A549 (cell line): ENCODE measurements at regions not wholly inside any gene's neighbourhood (a gene's known extent, or its start where the extent isn't known, plus 50 kb on each side); places are given as distances from the start of the nearest gene placed in this dataset.

ENCODE experiments used
- CHD4 ChIP-seq: fragments of 200-600 bp; sonication (generic); IDR thresholded peaks from 2 replicates; pipeline ENCODE4 v1.6.1; 2016; ENCODE audit warnings: antibody characterized with exemption, mild to moderate bottlenecking, borderline replicate concordance
- CTCF ChIP-seq: fragments of >200 bp; sonication (Bioruptor Twin); formaldehyde crosslinking; IDR thresholded peaks from 3 replicates; pipeline ENCODE4 v1.5.1; 2016
- HEYL ChIP-seq: fragments of 250-450 bp; sonication (Bioruptor Pico); IDR thresholded peaks from 2 replicates; pipeline ENCODE4 v1.8.0; 2021; ENCODE audit warnings: mild to moderate bottlenecking, moderate library complexity
- KDM5A ChIP-seq: fragments of 200-600 bp; sonication (generic); IDR thresholded peaks from 2 replicates; pipeline ENCODE4 v1.6.1; 2016; ENCODE audit warnings: antibody characterized with exemption, mild to moderate bottlenecking
- MAFK ChIP-seq: fragments of 450-650 bp; IDR thresholded peaks from 2 replicates; pipeline ENCODE4 v1.6.1; 2014; ENCODE audit not compliant: partially characterized antibody
- POLR2A ChIP-seq: IDR thresholded peaks from 2 replicates; pipeline ENCODE4 v1.6.1; 2012; ENCODE audit warnings: mild to moderate bottlenecking, low read length
- REST ChIP-seq: fragments of 200-600 bp; sonication (generic); IDR thresholded peaks from 2 replicates; pipeline ENCODE4 v1.6.1; 2016; ENCODE audit warnings: antibody characterized with exemption, mild to moderate bottlenecking, moderate library complexity
- USF2 ChIP-seq: fragments of 450-650 bp; IDR thresholded peaks from 2 replicates; pipeline ENCODE4 v1.6.1; 2014; ENCODE audit warnings: antibody characterized with exemption

- TF ChIP-seq POLR2A (no peak), CTCF (no peak), HEYL (no peak), REST (no peak), MAFK (no peak), KDM5A (no peak), CHD4 (no peak), USF2 (no peak)
These were observed 60.7 kb downstream of the TET3 start for GRCh38 chr2:74045454-74045853.
